ENCODE measurements at regions not wholly inside any gene's neighbourhood (a gene's known extent, or its start where the extent isn't known, plus 50 kb on each side); places are given as distances from the start of the nearest gene placed in this dataset.

DNA sequence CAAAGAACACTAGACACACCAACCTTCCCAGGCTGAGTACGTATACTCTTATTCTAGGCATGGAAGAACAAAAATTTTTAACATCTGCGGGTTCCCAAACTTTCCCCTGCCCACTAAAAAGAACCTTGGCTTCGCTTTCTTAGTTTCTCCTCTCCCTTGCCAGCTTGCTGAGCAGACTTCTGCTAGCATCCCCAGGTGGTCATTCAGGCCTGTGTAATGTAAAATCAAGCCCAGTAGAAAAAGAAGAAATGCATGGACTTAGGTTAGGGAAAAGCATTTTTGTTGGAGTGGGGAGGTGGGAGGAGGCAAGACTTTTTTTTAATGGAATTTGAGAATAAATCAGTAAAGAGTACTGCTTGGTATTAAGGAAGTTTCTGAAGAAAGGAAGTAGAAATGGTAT, 331.0 kb upstream of the TLE4 start:
- no peak for DNase-seq

DNA sequence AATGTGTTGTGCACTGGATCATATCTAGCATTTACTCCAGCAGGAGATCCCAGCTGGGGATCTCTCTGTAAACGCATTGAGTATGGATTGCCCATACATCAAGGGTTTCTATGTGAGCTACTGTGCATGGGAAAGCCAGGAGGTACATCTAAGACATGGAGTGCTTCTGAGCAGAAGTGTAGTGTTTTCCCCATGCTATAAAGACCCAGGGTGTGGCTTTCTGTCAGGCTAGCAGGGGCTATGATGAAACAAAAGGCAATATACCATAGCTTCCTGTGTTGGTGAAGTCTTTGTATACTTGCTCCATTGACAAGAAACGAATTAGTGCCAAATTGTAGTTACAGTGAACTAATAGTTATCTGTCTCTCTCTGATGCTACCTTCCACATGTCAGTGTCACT, 329.3 kb upstream of the TLE4 start:
- no peak for DNase-seq

DNA sequence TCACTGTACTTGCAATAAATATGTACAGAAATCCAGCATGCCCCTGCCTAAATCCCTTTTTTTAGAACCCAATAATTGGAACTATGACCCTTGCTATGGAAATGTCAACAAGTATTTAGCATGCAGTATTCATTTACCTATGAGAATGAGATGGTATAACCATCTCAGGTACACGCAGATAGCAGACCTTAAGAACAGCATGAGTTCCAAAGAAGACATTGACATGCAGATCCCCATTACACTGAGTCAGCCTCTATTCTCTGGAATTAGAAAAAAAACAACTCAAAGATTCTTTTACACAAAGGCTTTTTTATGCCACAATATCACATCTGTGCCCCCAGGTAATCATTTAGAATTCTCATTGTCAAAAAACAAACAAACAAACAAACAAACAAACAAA, 325.6 kb upstream of the TLE4 start:
- no peak for DNase-seq

DNA sequence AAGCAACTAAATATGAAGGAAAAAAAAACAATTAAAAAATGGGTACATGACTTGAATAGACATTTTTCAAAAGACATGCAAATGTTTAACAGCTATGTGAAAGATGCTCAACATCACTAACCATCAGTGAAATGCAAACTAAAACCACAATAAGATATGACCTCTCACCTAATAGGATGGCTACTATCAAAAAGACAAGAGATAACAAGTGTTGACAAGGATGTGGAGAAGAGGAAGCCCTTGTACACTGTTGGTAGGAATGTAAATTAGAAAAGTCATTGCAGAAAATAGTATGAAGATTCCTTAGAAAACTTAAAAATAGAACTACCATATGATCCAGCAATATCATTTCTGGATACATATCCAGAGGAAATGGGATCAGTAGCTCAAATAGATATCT, 324.7 kb upstream of the TLE4 start:
- no peak for DNase-seq

DNA sequence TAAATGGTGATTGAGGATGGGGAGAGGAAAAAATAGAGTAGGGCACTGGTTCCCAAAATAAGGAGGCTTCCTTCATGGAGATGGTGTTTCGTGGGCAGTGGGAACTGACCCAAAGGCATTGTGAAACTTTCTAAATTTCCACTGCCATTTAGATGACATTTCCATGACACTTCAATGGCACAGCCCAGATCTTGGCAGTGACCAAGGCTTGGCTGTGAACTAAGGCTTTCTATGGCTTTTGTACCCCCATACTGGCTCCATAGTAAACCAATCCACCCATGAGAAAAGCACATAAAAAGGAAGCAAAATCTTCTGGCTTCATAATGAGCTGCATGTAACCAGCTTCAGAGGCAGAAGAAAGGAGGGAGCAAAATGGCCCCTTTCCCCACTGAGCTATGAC, 321.0 kb upstream of the TLE4 start:
- no peak for DNase-seq

DNA sequence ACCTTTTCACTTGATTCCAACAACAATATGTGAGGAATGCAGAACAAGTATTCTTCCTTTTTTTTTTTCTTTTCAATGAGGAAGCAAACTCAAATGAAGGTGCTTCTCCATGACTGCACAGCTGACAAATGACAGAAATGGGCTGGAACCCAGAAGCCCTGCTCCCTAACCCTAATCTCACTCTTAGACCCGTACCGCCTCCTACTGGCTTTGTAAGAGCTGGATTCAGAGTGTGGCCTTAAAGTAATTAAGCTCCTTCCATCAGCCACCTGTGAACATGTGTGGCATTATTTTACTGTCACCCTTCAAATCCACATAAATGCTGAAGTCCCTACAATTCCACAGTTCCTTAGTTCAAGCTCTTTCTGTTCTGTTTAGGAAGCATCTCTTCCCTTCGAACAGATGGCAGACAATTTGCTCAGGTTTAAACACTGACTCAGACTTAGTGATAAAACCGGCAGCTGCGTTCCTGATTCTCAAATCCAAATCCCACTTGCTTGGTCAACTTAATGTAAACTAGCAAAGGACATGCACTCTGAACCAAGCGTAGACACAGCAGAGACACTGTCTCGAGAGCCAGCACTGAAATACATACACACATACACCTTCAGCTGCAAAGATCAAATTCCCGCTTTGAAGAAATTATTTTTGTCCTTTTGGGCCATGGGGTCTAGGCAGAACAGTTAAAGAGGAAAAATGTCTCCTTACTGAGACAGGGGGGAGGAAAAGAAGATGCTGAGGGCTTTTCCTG, 316.7 kb upstream of the TLE4 start:
- DNase-seq = no peak

DNA sequence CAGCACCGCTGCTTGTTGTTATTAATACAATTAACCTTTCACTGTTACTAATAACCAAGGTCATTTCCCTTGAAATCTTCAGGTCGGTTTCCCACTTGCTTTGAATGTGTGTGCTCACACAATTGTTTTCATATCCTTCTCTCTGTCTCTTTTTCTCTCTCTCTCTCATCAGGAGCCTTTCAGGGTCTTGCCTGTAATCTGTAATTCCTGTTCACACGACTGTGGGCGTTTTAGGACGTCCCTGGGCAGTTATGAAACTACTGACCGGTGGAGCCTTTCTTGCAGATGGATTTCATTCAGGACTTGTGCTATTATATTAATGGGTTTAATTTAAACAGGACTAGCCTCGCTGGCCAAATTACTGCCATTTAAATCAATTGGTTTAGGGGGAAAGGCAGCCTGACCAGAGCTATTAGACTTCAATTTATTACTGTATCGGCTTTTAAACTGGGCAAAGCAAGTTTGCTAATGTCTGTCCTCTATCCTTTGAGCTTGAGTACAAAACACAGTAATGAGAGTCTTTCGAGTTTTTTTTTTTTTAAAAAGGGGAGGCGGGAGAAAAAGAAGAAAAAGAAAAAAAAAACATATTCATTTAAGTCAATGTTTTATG, 316.0 kb upstream of the TLE4 start:
- DNase-seq = no peak

DNA sequence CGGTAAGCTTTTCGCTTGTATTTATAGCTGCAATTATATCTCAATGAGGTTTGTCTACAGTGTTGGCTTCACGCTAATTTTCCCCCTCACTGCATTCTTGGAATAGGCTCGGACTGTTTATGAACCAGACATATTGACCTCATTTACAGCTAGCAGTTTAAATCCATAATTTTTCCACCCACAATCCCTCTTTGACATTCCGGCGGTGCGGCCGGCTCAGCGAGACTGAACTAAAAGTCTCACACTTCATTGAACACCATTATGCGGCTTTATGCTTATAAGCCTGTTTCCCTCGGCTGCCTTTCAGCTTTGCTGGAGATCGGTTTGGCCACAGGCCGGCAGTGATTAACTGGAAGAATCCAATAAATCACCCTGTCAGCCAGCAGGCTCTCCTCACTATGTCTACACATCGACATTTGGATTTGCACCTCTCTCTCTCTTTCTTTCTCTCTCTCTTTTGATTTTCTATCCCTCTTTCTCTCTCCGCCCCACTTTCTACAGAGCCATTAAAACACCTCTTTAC, 315.0 kb upstream of the TLE4 start:
- DNase-seq = no peak

DNA sequence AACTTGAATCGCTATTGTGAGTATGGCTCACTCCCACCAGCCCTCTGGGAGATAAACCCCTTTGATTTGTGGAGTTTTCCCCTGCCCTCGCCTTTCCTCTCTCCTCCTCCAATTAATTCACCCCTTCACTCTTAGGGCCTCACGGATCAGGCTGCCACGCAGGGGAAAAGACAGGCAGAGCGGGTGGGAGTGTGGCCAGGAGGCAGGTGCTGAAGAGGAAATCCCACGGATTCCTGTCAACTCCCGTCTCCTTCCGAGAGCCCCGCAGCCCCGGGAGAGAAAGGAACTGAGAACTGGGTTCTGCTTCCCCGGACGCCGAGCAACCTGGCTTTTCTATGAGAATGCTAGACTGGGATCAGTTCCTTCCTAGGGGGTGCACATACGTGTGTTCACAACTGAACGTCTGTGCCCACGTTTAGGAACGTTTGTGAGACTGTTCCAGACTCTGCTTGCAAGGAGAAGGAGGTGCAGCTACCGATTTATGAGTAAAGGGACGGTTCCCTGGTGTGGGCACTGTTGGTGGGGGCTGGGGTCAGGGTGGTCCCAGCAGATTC, 314.5 kb upstream of the TLE4 start:
- DNase-seq = no peak

DNA sequence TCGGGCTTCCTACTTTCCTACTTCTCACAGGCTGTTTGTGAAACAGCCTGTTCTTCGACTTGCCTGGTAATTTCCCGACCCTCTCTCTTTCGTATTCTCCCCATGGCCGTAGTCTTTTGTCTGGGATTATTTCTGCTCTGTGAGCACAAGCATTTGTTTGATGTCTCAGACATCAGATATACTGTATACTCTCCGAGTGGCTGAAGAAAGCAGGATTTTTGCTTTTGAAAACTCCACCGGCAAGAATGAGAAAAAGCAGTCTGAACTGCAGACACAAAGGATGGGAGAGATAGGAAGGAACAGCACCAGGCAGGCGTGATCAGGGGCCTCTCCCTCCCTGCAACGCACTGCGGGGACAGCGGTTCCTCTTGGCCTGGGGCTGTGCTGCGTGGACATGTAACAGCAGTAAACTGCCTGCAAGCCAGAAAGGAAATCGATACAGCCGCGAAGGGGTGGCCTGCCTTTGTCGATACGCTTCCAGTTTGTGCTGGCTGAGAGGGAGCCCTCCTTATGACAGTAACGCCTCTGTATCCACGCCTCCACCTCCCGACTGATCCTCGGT, 313.9 kb upstream of the TLE4 start:
- DNase-seq = no peak

DNA sequence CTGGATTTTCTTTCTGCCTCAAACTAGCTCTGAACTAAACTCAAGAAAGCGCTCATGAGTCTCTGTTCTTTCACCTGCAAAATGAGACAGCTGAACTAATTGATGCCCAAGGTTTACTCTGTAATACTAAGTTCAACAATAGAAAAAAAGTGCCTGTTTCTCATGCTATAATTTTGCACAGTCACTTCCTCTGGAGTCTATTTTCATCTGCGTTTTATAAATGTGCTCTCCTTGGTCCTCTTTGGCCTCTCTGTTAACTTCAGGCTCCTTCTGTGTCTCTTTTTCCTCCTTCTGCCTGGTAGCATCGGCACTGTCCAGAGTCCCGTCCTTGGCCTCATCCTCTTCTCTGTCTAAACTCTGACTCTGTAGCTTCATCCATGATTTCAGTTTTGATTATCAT, 311.9 kb upstream of the TLE4 start:
- DNase-seq = no peak

DNA sequence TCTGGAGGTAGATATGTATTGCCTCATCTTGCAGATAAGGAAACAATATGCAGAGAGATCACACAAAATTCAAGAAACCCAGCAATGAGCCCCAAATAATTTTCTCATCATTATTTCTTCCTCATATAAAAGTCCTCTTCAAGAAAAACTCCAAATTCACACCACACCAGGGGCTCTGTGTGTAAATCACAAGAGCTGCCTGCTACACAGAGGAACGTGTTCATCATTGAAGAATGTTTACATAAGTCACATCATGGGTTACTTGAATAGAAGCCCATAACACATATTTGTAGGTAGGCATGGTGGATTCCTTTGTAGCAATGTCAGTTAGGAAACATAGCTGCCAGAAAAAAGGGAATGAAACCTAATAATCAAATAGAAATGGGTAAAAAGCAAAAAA, 308.1 kb upstream of the TLE4 start:
- DNase-seq = no peak

DNA sequence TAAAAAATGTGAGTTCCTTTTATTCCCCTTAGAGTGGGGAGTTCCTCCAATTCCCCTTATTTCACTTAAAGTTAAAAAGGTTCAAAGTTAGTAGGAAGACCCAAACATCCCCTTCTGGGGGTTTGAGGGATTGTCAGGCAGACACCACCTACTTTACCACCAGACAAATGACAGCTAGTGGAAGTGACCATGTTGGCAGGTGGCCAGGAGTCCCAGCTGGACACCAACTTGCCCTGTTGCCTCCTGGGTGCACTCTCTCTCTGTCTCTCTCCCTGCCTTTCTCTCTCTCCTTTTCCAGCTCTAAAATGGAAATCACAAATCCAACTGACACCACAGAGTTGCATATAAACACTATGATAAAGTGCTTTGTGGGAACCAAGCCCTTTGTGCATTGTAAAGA, 307.7 kb upstream of the TLE4 start:
- DNase-seq = no peak

DNA sequence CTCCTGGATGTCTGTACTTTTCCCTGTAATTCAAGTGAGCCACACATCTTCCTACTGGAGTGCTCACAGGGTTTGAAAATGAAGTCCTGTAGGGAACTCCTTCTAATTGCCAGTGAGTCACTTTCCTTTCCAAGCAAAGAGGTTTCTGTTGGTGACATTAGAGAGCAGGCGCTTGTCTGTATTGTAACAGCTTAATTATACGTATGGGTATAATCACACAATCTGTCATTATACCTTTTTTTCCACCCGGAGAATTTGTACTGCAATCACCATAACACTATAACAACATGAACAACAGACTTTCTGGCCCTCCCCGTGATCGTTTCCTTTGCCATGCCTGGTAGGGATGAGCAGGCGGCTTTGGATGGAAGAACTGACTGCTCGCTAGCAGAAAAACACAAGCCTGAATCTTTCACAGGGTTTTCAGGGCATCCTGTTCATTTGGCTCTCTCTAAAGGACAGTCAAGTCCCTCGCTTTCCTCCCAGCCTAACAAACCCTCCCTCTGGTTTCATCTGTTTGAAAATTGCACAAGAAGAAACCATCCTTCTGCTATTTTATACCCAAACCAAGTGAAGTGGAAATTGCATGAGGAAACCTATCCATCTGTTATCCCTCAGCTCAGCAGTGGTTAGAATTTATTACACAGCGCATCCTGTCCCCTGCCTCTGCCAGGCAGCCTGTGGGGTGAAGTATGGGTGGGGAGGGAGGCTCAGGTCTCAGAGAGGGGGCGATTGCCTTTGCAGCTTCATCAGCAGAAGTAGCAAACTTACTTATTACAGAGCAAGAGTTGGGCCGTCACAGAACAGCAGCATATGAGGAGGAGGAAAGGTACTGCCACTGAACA, 307.0 kb upstream of the TLE4 start:
- no peak for DNase-seq

DNA sequence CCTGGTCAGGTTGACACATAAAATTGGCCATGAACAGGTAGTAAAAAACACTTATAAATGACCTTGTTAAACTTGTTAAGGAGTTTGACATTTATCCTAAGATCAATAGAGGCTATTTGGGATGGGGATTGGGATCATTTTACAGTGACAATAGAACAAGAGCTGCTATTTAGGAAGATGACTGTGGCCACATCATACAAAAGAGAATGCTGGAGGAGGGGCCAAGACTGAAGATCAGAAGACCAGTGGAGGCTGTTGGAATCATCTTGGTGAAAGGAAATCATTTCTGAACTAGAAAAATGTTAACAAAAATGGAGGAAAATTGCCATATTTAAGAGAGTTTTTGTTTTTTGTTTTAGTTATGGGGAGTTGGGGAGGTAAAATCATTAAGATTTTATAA, 304.8 kb upstream of the TLE4 start:
- no peak for DNase-seq

DNA sequence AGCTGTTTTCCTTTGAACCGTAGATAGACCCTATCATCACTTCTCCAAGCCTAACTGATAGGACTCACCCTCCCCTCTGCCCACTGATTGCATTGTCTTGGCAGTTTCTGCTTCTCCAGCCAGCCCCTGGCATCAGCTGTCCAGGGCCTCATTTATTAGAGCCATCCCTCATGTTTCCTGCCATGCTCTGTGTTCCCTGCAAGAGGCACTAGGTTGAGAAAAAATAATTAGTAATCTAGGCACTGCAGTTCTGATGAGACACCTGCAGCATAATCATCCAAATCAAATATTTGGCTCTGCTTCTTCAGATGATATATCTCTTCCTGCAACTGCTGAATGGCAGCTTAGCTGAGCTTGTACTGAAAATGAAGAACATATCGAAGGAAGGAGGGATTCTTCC, 303.0 kb upstream of the TLE4 start:
- DNase-seq = no peak

DNA sequence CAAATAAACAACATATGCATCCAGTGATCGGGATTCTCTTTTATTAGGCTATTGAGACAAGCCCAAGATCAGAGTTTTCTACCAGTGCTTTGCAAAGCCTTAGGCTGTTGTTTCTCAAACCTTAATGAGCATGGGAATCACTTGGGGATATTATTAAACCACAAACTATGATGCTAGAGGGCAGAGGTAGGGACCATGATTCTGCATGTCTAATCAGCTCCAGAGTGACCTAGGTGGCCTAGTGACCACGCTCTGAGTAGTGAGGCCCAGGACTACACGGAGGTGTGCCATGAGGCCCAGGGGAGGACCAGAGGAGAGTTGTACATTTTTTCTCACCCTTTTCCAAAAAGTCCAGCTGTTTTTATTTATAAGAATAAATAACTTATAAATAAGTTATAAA, 298.5 kb upstream of the TLE4 start:
- DNase-seq = no peak

DNA sequence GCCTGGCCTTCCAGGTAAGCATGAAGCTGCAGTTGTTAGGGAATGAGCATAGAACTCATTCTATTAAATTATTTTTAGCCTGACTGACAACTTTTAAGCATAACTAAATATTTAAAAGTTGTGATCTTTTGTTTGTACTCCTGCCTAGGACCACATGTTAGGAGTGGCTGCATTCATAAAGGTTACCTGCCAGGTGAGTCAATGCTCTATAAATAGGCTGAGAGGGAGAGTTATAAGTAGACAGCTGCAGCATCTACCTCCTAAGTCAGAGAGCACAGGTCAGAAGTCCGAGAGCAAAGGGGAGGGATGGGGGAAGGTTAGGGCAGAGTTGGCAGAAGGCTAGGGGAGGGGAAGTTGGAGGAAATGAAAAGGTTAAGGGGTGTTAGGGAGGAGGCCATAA, 292.4 kb upstream of the TLE4 start:
- no peak for DNase-seq

DNA sequence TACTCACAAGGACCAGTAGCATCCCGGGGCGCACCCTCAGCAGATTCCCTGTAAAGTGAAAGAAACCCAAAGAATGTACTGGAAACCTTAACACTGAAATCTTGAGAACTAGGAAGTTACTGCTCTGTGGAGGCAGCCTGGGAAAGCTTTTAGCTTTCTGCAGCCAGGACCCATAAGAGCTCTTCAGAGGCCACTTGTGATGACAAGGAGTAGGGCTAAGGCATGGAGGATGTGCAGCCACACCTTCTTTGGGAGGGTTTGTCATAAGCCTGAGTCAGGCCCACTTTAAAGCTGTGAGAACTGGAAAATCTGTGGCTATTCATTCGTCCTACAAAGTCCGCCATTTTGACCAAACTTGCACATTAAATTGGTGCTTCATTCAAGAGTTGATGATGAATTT, 291.1 kb upstream of the TLE4 start:
- DNase-seq = no peak

DNA sequence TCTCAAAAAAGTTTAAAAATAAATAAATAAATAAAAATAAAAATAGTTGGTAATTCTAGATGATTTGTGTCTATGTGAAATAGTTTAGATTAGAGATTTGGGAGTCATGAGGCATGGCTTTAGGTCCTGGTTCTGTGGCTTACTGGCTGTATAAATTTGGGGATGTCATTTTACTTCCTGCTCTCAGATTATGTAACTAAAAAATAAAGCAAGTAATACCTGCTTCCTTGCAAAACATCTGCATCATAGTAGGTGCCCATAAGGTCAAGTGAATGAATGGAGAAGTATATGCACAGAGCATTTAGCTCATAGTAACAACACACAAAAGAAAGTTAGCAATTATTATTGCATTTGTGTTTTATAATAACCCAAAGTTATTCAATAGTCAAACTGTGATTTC, 287.7 kb upstream of the TLE4 start:
- no peak for DNase-seq

DNA sequence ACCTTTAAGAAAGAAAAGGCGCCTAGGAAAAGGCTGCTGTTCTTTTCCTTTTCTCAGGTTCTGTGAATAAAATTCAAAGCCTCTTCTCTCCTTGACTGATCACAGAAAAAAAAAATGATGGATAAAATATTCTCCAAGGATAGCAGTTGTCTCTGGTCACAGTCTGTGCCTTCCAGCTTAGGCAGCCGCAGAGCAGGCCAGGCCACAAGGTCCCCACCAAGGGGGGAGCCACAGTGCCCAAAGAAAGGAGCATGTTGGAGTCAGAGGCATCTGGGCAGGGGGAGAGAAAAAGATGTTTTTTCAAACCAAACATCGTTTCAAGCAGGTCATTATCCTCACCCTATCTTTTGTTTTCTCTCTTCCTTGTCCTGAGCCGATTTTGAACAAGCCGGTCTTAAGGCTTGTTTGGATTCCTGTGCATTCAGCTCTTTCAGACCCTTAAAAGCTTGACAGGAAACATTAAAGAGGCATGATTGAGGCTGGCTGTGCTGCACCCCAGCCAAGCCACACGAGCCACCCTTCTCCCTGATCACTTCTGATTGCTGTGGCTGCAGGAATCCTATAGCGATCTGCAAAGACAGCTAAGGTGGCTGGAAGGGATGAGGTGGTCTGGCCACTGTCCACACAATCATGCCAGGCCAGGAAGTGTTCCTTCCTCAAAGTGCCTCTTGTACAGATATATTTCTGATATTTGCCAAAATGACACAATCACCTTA, 284.6 kb upstream of the TLE4 start:
- DNase-seq = no peak

DNA sequence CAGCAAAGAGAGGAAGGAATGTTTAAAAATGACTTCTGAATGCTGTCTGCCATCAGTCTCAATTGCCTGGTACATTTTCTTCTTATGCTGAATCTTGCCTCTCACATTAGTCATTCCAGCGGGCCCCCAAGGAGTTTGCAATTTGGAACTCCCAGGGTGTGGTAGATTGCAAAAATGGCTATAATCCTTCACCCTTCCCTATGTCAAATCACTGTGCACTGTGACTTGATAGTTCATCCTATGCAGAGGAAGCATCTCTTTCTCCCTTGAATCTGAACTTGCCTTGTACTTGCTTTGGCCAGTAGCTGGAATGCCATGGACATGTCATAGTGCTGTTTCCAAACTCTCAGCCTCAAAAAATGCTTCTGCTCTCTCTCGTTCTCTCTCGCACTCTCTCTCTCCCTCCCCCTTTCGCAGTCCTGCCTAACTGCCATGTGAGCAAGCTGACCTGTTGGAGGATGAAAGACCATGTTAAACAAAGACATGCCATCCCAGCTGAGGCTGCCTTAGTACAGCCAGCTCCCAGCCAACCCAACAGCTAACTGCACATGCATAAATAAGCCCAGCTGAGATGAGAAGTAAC, 284.0 kb upstream of the TLE4 start:
- DNase-seq = no peak
